ENCODE measurements at regions not wholly inside any gene's neighbourhood (a gene's known extent, or its start where the extent isn't known, plus 50 kb on each side); places are given as distances from the start of the nearest gene placed in this dataset.
"Not testable (repeated sequence)": the region's sequence is repeated elsewhere in the genome, so short reads cannot be mapped to it uniquely, and the experiment has no call there.

DNA sequence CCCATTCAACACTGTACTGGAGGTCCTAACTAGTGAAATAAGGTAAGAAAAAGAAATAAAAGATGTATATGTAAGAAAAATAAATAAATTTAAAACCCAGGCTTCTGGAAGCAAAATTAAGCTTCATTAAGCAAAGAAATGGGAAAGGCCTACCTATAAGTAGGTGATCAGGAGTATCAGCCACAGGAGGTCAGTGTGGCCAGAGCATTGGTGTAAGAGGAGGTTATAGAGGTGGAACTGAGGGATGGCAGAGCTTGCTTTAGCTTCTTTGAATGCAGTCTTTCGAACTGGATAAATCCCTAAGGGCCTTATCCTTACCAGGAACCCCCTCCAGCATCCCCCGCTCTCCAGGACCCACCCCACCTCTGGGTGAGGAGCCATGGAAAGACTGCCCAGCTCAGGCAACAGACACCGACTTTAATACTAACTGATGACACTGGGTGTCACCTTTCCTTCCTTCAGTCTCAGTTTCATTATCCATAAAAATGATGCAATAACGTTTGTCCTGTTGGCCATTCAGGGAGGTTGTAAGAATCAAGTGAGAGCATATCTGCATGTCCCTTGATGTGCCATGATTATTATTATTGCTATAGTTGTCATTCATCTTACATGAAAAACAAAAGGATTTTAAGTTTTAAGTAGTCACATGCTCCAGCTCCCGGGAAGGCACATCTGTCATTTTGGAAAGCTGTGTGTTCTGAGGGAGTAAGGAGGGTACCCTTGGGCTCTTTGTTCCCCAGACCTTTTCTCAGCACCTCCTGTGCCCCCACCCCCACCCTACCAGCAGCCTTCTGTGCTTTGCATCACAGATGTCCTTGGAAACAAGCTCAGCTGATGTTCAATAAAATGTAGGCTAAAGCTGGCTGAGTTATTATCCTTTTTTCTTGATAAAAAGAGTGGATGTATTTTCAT, 50.8 kb upstream of the CTNNA1 start:
- peak; percentile 49 for DNase-seq

DNA sequence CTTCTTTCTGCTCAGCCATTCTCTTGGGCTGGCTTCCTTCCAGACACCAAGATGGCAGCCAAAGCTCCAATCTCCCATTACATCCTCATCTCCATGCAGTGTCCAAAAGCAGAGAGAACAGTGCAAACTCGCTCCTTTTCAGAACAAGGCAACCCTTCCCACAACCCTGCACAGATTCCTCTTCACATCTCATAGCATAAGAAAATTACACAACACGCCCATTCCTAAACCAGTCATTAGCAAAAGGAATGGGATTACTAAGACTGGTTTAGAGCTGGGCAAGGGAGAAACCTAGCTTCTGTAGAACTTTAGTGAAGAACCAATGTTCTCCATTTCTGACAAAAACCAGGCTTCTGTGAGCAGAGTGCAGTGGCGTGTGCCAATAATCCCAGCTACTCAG, 51.5 kb upstream of the CTNNA1 start:
- no peak for DNase-seq

- no peak for DNase-seq
Observed at GRCh38 chr5:138700581-138701362, 52.5 kb upstream of the CTNNA1 start.

GRCh38 chr5:138699482-138699881, 53.7 kb upstream of the CTNNA1 start:
- DNase-seq = no peak

DNA sequence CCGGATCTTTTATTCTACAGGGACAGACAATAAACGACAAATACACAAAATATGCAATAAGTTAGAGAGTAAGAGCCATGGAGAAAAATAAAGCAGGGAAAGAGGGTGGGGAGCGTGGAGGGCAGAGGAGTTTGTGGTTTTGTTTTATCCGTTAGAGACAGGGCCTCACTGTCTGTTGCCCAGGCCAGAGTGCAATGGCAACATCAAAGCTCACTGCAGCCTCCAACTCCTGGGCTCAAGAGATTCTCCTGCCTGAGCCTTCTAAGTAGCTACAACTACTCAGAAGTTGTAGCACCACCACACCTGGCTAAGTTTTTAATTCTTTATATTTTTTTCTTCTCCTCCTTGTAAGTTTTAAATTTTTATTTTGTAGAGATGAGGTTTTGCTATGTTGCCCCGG, 54.5 kb upstream of the CTNNA1 start:
- no peak for DNase-seq

- no peak for DNase-seq
Observed at GRCh38 chr5:138697720-138698360, 55.4 kb upstream of the CTNNA1 start.

DNA sequence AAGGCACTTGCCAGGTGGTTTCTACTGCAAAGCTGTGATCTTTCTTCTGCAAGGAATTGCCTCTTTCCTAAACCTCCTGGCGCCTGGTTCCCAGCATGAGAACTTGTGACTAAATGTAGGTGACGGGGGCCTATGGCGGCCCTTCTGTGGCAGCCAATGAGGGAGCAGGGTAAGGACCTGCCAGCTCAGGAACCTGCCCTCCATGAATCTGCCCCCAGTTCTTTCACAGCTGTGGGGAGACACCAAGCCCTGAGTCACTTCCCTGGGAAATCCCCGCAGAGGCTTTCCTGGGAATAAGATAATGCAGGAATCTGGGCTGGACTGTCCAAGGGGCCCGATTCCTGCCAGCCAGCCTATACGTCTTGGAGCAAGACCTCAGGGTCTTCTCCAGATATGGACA, 56.7 kb upstream of the CTNNA1 start:
- no peak for DNase-seq

DNA sequence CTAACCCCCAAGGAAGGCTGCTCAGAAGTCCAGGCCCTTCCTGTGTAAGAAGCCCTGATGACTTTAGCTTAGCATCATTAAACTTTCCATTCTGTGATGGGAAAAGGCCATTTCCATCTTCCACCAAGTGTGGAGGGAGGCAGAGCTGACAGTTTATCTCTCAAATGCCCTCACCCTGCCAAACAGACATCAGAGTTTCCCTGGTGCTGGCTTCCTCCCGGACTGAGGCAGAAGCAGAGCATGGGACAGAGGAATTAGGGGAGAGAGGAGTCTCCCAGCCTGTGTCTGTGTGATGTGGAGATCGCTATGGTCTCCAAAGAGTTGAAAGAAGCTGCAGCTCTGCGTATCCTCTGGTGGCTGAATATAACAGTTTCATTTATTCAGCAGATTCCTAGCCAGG, 57.4 kb upstream of the CTNNA1 start:
- no peak for DNase-seq

DNA sequence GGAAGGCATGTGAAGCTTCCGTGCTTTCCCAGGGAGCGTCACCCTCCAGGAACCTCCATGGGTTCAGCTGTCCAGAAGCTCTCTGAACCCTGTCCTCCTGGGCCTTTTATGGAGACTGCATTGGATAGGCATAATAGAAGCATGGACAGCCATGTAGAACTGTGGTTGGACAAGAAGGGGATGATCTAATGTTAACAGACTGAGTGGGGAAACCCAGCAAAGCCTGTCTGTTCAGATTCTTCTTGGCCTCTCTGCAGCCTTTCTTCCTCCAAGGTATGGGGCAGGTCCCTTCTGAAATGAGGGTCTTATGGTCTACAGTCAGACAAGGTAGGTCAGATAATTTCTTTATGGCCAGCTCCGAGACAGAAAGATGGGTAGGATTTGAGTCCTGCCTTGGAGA, 59.1 kb upstream of the CTNNA1 start:
- no peak for DNase-seq

GRCh38 chr5:138692370-138692769, 60.9 kb upstream of the CTNNA1 start:
- DNase-seq = no peak

DNA sequence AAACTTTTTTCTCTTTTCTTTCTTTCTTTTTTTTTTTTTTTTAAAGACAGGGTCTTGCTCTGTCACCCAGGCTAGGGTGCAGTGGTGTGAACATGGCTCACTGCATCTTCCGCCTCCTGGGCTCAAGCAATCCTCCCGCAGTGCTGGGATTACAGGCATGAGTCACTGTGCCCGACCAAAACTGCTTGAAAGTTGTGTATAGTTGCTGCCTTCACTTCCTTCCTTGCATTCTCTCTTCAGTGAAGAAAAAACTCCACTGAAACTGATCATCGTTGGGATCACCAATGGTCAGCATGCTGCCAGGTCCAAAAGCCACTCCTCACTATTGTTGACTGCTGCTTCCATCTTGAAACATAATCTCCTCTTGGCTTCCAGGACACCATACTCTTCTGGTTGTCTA, 66.6 kb upstream of the CTNNA1 start:
- DNase-seq = no peak

GRCh38 chr5:138685193-138685745, 68.0 kb upstream of the CTNNA1 start:
- DNase-seq = no peak

DNA sequence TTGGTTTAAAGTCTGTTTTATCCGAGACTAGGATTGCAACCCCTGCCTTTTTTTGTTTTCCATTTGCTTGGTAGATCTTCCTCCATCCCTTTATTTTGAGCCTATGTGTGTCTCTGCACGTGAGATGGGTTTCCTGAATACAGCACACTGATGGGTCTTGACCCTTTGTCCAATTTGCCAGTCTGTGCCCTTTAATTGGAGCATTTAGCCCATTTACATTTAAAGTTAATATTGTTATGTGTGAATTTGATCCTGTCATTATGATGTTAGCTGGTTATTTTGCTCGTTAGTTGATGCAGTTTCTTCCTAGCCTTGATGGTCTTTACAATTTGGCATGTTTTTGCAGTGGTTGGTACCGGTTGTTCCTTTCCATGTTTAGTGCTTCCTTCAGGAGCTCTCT, 70.8 kb upstream of the CTNNA1 start:
- not testable (repeated sequence) for DNase-seq

- not testable (repeated sequence) for DNase-seq
Observed at GRCh38 chr5:138678826-138679225, 74.4 kb upstream of the CTNNA1 start.

DNA sequence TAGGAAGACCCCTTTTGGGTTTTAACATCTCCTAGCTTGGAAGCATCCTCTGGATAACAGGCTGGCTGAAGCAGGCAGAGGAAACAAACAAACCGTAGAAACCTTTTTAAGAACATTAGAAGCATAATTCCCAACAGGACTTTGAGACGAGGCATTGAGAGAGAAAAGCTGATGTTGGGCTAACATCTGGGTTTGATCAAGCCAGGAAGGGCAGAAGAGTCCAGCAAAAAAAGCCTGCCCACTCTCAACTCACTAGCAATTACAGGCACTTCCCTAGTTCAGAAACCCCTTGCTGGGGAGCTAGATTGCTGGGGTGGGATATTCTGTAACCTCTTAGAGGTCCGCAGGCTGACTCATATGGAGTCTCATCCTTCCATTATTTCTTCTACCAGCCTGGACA, 75.4 kb upstream of the CTNNA1 start:
- DNase-seq = no peak

DNA sequence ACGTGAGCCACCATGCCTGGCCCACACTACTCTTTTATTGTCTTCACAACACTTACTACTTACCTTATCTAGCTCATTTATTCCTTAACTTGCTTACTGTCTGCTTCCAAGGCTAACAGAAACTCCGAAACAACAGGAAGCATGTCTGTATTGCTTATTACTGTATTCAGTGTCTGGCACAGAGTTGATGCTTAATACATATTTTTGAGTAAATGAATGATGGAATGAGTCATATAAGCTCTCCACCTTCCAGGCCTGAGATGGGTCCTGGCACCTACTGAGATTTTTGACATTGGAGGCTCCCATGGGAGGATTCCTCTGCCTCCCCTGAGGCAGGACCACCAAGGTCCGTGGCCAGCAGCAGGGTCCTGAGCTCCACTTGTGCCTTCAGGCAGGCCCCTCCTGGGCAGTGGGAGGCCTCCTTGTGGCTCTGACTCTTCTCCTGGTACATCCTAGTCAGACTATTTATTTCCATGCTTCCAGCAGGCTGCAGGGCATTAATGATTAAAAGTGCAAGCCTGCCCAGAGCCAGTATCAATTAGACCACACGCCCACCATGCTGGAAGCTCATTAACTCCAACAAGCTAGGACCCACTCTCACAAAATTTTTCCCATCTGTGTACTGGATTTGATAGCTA, 76.5 kb upstream of the CTNNA1 start:
- no peak for DNase-seq

GRCh38 chr5:138676002-138676401, 77.2 kb upstream of the CTNNA1 start:
- no peak for DNase-seq

- no peak for DNase-seq
Observed at GRCh38 chr5:138668451-138669380, 84.5 kb upstream of the CTNNA1 start.

DNA sequence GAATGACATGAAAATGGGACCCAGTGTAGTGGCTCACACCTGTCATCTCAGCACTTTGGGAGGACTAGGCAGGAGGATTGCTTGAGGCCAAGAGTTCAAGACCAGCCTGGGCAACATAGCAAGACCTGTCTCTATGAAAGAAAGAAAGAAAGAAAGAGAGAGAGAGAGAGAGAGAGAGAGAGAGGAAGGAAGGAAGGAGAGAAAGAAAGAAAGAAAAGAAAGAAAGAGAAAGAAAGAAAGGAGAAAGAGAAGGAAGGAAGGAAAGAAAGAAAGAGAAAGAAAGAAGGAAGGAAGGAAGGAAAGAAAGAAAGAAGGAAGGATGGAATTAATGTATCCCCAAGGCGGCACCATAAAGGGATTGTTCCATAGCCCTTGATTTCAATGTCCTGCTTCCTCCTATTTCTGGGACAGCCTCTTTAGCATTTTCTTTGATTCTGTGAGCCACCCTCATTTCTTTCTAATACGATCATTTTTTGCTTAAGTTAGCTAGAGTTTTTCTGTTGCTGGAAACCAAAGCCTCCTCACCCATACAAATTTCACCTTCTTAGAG, 85.4 kb upstream of the CTNNA1 start:
- not testable (repeated sequence) for DNase-seq

DNA sequence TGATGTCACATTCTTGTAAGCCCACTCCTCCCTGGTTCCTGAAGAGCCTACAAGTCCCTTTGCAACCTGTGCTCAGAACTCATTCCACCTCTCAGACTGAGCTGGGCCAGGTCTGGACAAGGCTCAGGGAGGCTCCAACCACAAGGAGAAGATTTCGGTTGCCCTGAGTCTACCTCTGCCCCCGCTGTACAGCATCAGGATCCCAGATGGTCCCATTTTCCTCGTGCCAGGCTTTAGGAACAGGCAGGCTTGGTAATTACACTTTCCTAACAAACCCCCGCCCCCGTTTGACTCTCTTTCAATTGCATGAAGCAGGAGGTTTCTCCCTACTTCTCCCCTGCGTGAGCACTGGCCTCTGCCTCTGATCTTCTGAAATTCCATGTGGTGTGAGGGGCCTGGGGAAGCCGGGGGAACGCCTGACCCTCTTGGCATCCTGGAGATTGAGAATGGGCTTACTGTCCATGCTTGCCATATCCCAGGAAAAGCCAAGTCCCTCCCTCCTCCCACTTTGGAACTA, 86.9 kb upstream of the CTNNA1 start:
- DNase-seq = no peak

DNA sequence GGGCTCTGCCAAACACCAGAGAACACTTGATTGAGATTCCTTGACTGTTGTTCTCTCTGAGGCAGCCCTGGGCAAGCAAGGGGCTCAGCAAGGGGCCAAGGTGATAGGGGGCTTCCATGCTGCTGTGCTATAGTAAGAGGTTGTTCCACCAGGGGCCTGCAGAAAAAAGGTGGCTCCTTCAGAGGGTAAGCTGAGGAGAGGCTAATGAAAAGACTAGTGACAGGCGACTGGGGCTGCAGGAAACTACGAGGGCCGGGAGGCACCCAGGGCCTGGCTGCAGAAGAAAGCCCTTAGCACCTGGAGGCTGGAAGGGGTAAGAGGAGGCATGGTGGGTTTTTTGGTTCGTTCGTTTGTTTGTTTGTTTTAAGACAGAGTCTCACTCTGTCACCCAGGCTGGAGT, 88.0 kb upstream of the CTNNA1 start:
- DNase-seq = no peak
